GM20000 (cell line): ENCODE measurements at regions not wholly inside any gene's neighbourhood (a gene's known extent, or its start where the extent isn't known, plus 50 kb on each side); places are given as distances from the start of the nearest gene placed in this dataset.

Experiments
- DNase-seq: peaks from one replicate; pipeline ENCODE4 v3.0.0; 2012; ENCODE audit warnings: low spot score
- TF ChIP-seq, protein P1 (sequence below): IDR thresholded peaks from 2 replicates; pipeline ENCODE4 v1.5.1; 2012; ENCODE audit warnings: mild to moderate bottlenecking, control low read depth; ENCODE audit errors: extremely low read depth, missing control alignments

DNA sequence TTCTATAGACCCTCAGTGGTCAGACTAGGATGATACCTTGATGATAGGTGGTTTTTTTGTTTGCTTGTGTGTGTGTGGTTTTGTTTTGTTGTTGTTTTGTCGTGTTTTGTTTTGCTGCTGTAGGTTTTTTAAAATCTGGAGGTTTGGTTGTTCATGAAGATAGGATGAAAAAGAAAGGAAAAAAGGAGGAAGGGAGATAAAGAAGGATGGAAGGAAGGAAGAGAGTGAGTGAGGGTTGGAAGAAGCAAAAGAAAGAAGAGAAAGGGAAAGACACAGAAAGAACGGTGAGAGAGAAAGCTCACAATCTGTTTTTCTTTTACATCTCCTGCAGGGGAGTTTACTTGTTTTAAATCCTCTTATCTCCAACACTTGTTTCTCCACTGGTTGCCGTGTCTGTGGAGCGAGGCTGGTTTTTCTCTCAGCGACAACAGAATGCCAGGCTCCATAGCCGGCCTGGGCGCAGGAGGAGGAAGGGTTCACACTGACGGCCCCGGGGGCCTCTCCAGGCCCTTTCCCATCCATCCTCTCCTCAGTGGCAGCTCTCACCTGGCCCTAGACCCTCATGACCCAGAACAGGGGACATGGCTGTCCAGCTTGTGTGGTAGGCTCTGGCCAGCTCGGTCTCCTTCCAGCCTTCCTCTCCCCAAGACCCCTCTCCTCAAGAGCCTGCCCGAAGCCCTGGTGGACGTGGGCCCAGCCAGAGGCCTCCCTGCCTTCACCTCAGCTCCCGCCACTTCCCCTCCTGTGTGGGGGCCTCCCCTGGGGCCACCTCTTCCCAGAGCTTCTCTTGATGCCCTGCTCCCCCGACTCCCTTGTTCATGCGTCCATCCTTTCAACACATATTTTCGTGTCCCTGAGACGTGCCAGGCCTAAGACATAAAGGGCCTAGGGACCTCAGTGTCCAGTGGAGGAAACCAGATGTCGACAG lies 168.4 kb downstream of the VEGFA start:
- TF ChIP-seq, protein P1, sequence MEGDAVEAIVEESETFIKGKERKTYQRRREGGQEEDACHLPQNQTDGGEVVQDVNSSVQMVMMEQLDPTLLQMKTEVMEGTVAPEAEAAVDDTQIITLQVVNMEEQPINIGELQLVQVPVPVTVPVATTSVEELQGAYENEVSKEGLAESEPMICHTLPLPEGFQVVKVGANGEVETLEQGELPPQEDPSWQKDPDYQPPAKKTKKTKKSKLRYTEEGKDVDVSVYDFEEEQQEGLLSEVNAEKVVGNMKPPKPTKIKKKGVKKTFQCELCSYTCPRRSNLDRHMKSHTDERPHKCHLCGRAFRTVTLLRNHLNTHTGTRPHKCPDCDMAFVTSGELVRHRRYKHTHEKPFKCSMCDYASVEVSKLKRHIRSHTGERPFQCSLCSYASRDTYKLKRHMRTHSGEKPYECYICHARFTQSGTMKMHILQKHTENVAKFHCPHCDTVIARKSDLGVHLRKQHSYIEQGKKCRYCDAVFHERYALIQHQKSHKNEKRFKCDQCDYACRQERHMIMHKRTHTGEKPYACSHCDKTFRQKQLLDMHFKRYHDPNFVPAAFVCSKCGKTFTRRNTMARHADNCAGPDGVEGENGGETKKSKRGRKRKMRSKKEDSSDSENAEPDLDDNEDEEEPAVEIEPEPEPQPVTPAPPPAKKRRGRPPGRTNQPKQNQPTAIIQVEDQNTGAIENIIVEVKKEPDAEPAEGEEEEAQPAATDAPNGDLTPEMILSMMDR, result no peak
- DNase-seq, result no peak

DNA sequence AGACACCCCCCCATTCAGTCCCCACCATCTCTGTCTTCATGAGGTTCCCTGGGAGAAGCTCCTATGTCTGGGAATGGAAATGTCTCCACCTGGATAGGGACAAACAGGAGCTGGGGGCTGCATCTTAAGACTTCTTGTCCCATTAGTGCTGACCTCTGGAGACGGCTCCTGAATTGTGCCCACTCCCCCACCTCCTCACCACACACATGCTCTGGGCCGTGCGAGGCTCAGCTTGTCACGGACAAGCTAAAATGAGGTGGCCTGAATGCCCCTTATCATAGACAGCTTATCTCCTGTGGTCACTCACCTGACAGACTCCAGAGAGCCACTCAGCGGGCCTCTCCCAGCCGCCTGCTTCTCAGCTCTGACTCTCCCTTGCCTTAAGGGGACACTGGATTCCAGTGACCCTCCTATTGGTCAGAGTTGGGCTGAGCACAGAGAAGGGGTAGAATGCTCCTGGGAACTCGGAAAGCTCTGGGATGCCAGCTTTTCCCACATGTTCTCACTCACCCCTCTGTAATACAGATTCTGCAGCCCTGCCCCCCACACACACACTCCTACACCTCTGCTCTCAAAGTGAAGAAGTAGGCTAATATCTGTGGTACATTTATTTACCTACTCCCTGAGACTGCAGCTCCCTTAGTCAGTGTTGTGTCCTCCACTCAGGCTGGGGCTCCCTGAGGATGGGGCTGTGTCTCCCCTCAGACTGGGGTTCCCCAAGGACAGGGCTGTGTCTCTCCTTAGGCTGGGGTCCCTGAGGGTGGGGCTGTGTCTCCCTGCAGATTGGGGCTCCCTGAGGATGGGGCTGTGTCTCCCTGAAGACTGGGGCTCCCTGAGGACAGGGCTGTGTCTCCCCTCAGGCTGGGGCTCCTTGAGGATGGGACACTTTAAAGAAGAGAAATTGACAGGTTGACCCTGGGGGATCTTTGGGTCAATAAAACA lies 167.5 kb downstream of the VEGFA start:
- DNase-seq, result no peak
- TF ChIP-seq, protein P1, result no peak

DNA sequence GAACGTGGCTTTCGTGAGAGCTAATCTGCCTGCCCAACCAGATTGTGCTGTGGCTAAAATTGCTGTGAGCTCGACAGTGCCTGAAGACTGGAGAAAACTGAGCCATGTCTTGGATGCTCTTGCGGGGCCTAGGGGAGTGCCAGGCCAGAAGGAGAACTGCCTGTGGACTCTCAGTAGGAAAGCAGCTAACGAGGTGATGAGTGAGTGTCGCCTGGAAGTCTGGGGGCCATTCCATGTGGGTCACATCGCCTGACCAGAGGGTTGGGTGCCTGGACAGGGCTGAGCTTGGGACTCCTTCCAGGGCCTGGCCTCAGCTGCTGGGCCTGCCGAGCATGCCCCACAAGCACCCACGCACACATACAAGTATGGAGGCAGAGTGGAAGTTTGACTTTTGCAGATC lies 166.5 kb downstream of the VEGFA start:
- TF ChIP-seq, protein P1, result no peak
- no peak for DNase-seq

DNA sequence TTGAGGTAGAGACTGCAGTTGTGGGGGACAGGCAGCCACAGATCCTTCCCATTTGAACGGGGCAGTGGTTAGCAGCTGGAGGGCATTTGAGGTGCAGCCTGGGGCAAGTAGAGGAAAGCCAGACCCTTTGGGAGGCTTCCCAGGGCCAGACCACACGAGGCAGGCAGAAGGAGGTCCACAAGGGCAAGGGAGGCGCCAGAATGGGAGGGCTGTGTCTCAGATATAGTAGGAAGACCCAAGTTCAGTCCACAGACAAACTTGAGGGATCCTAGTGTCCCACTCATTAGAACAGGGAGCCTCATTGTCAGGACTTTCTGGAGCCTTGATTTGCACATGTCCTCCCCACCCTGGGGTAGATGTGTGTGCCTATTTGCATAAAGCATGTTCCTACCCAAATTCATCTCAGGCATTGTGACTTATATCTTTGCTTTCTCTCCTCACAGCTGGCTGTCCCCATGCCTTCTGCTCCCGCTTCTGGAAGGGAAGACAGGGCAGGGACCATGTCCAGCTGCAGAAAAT lies 166.0 kb downstream of the VEGFA start:
- DNase-seq, result no peak
- TF ChIP-seq, protein P1, result no peak

DNA sequence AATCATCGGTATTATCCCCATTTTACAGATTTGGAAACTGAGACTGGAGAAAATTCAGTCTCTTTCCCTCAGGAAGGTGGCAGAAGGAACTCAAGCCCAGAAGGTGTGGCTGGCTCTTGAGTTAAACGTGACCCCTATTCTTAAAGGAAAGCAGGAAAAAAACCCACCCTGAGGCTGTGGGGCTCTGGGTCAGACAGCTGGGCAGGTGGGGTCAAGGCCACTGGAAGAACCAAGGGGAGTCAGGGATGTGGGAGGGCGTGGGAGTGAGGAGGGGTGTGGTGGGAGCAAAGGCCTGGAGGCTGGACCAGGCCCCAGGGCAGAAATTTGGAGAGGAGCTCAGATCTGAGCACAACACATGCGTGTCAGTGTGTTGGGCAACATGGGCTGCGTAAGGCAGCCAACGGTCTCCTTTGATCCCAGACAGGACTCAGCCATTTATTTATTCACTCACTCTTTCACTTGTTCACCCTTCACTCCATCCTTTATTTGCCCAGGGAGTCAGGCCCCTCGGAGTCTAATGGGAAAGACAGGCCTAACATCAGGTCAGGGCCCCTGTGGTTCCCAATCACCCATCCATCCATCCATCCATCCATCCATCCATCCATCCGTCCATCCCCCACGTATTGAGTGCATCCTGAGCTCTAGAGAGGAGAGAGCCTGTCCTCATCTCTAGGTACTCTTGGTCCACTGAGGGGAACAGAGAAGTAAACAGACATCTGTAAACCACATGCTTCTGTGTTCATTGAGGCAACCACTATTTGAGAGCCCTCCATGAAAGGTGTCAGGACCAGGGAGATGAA lies 165.0 kb downstream of the VEGFA start:
- no peak for DNase-seq
- TF ChIP-seq, protein P1, result no peak

DNA sequence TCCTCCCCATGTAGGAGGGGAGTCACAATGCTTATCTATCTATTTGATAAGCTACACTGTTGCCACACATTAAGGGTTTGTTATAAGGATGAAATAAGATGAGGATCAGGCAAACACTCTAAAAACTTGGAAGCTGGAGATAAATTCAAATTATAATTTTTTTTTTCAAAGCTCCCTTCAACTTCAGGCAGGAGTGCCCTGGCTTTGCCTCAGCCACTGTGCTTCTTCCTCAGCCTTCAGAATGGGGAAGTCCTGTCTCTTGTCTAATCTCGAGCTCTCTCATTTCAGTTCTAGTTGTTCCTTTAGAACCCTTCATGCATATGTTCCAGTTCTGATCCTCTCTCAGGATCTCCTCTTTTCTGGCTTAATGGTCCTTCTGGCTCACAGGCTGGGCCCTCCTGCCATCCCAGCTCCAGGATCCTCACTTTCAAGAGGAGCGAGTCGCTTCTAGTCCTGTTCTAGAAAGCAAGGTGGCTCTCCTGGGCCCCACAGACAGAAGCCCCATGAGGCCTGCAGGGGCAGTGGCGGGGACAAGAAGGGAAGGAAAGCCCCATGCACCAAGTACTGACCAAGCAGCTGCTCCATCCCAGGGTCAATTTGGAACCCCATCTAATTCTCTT lies 164.3 kb downstream of the VEGFA start:
- DNase-seq, result no peak
- TF ChIP-seq, protein P1, result no peak
